Liver (tissue), 8 donors: ENCODE measurements at regions not wholly inside any gene's neighbourhood (a gene's known extent, or its start where the extent isn't known, plus 50 kb on each side); places are given as distances from the start of the nearest gene placed in this dataset.

ENCODE experiments used
- DNase-seq: peaks from one replicate; pipeline ENCODE4 v3.0.0-alpha.2; 2017; ENCODE audit warnings: low spot score
- H3K27ac ChIP-seq, 2 donors: one replicate each; pipeline ENCODE4 v1.7.0; 2013; ENCODE audit warnings: inconsistent platforms in 2 of 2, low read length in 2 of 2, control low read depth in 1 of 2, low read depth in 1 of 2, mild to moderate bottlenecking in 1 of 2
- H3K27me3 ChIP-seq, 4 donors: one replicate each; pipeline versions ENCODE4 v1.6.1 to v1.7.0; 2013; ENCODE audit warnings: low read length in 3 of 4, inconsistent platforms in 1 of 4, mild to moderate bottlenecking in 1 of 4, moderate library complexity in 1 of 4; ENCODE audit not compliant: control insufficient read depth in 4 of 4, insufficient read depth in 4 of 4
- H3K36me3 ChIP-seq, 4 donors: one replicate each; pipeline versions ENCODE4 v1.6.1 to v1.7.0; 2013; ENCODE audit warnings: low read length in 3 of 4, mild to moderate bottlenecking in 3 of 4, low read depth in 1 of 4, moderate library complexity in 1 of 4; ENCODE audit not compliant: control insufficient read depth in 4 of 4, insufficient read depth in 3 of 4
- H3K4me1 ChIP-seq, 4 donors: one replicate each; pipeline versions ENCODE4 v1.6.1 to v1.7.0; 2013; ENCODE audit warnings: low read length in 3 of 4, mild to moderate bottlenecking in 3 of 4, moderate library complexity in 1 of 4; ENCODE audit not compliant: control insufficient read depth in 4 of 4, insufficient read depth in 4 of 4
- H3K4me3 ChIP-seq, 3 donors: one replicate each; pipeline versions ENCODE4 v1.6.1 to v1.7.0; 2013; ENCODE audit warnings: low read length in 3 of 3, control low read depth in 1 of 3, low read depth in 1 of 3, mild to moderate bottlenecking in 1 of 3
- H3K9ac ChIP-seq, 2 donors: one replicate each; pipeline ENCODE4 v1.7.0; 2013; ENCODE audit warnings: low read length in 2 of 2, mild to moderate bottlenecking in 2 of 2, moderate library complexity in 2 of 2, control low read depth in 1 of 2, low read depth in 1 of 2
- H3K9me3 ChIP-seq, 4 donors: one replicate each; pipeline versions ENCODE4 v1.6.1 to v1.7.0; 2013; ENCODE audit warnings: low read length in 3 of 4; ENCODE audit not compliant: control insufficient read depth in 4 of 4
- EGR1 ChIP-seq, 2 donors: IDR thresholded peaks; 2 replicates each; pipeline ENCODE4 v1.6.1; 2016 to 2018; ENCODE audit warnings: antibody characterized with exemption in 2 of 2, low read depth in 2 of 2
- FOXA1 ChIP-seq: IDR thresholded peaks from 2 replicates; pipeline ENCODE4 v1.6.1; 2016; ENCODE audit warnings: antibody characterized with exemption
- FOXA2 ChIP-seq: IDR thresholded peaks from 2 replicates; pipeline ENCODE4 v1.6.1; 2016; ENCODE audit warnings: antibody characterized with exemption
- GABPA ChIP-seq, 2 donors: IDR thresholded peaks in 1 of 2; conservative IDR thresholded peaks in 1 of 2; 2 replicates each; pipeline ENCODE4 v1.6.1; 2016; ENCODE audit warnings: antibody characterized with exemption in 2 of 2, mild to moderate bottlenecking in 1 of 2, moderate library complexity in 1 of 2
- HNF4A ChIP-seq, 2 donors: conservative IDR thresholded peaks; 2 replicates each; pipeline ENCODE4 v1.6.1; 2016; ENCODE audit warnings: antibody characterized with exemption in 2 of 2, mild to moderate bottlenecking in 2 of 2
- HNF4G ChIP-seq: IDR thresholded peaks from 2 replicates; pipeline ENCODE4 v1.6.1; 2016; ENCODE audit warnings: antibody characterized with exemption
- JUND ChIP-seq, 2 donors: IDR thresholded peaks; 2 replicates each; pipeline ENCODE4 v1.6.1; 2016; ENCODE audit warnings: antibody characterized with exemption in 2 of 2
- NR2F2 ChIP-seq: IDR thresholded peaks from 2 replicates; pipeline ENCODE4 v1.6.1; 2016; ENCODE audit warnings: antibody characterized with exemption
- RAD21 ChIP-seq, 2 donors: IDR thresholded peaks; 2 replicates each; pipeline ENCODE4 v1.6.1; 2016; ENCODE audit warnings: antibody characterized with exemption in 2 of 2, mild to moderate bottlenecking in 2 of 2
- RXRA ChIP-seq, 2 donors: IDR thresholded peaks; 2 replicates each; pipeline ENCODE4 v1.6.1; 2017 to 2018; ENCODE audit warnings: antibody characterized with exemption in 2 of 2, mild to moderate bottlenecking in 1 of 2
- SP1 ChIP-seq: IDR thresholded peaks from 2 replicates; pipeline ENCODE4 v1.6.1; 2018; ENCODE audit warnings: antibody characterized with exemption, mild to moderate bottlenecking
- TAF1 ChIP-seq: conservative IDR thresholded peaks from 2 replicates; pipeline ENCODE4 v1.6.1; 2016; ENCODE audit warnings: antibody characterized with exemption, mild to moderate bottlenecking
- YY1 ChIP-seq: IDR thresholded peaks from 2 replicates; pipeline ENCODE4 v1.6.1; 2016; ENCODE audit warnings: antibody characterized with exemption, mild to moderate bottlenecking
- WGBS: extraction: QIAGEN DNeasy Blood & Tissue Kit; methylation state at CpG from one replicate; pipeline ENCODE4 v1.1.7; 2013; 5-methylcytosine and 5-hydroxymethylcytosine counted together
- TF ChIP-seq, protein P1 (sequence below): IDR thresholded peaks from 2 replicates; pipeline ENCODE4 v1.6.1; 2016; ENCODE audit warnings: antibody characterized with exemption
- TF ChIP-seq, protein P2 (sequence below): IDR thresholded peaks from 2 replicates; pipeline ENCODE4 v1.6.1; 2016; ENCODE audit warnings: antibody characterized with exemption
- TF ChIP-seq, protein P3 (sequence below): fragments of 150-350 bp; IDR thresholded peaks from 2 replicates; pipeline ENCODE4 v1.5.1; 2017; ENCODE audit warnings: improper control_type of control experiment, low read depth, low read length; ENCODE audit not compliant: missing input control
- TF ChIP-seq, protein P4 (sequence below): IDR thresholded peaks from 2 replicates; pipeline ENCODE4 v1.6.1; 2016; ENCODE audit warnings: antibody characterized with exemption
- TF ChIP-seq, protein P5 (sequence below): IDR thresholded peaks from 2 replicates; pipeline ENCODE4 v1.6.1; 2016; ENCODE audit warnings: antibody characterized with exemption, mild to moderate bottlenecking
- donor health status: healthy.
- donor health status: healthy.
- donor health status: healthy.
- donor health status: healthy.
- donor health status: healthy.

DNA sequence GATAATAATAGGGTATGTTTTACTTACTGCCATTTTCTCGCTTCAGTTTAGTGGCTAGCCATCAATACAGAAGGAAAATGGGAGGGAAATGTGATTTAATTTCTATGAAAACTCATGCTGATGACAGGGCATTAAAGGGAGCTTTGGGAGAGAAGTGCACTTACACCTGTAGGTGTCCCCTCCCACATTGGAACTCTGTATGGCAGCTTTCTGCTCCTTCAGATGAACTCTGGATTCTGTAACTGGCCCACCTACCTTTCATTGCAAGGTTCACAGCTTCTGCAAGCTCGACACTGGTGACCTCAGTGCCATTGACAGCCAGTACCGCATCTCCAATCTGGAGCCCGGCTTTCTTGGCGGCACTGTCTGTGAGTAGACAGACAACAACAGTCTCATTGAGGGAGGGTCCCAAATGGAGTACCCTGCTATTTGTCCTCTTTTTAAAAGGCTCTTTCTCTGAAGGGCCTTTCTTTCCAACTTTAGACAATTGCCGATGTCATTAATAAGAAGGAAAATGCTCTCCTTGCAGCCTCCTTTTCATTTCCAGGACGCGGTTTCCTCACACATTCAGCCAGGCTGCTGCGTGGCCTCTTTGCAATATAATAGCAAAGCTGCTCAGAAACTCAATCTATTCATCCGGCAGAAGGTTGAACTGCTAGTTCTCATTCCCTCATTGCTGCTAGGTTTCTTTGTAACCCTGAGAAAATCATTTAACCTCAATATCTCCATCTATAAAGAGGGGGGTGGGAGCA lies 63.6 kb downstream of the NUDT12 start:
- Histone ChIP-seq H3K27me3 (no peaks in the 10 kb centered on the region), H3K36me3 (no peaks in the 10 kb centered on the region), H3K4me1 (no peaks in the 10 kb centered on the region), H3K9me3 (no peaks in the 10 kb centered on the region), H3K4me3 (no peak overlapping the region), H3K9ac (no peak overlapping the region), H3K27ac (no peak overlapping the region)
- 84% methylated on average over 10 of the region's 10 CpGs for WGBS
- no peak for TF ChIP-seq FOXA1
- TF ChIP-seq TAF1: no peak
- no peak for TF ChIP-seq RAD21 (IDR thresholded peaks at IDR 0.05)
- no peak for DNase-seq

DNA sequence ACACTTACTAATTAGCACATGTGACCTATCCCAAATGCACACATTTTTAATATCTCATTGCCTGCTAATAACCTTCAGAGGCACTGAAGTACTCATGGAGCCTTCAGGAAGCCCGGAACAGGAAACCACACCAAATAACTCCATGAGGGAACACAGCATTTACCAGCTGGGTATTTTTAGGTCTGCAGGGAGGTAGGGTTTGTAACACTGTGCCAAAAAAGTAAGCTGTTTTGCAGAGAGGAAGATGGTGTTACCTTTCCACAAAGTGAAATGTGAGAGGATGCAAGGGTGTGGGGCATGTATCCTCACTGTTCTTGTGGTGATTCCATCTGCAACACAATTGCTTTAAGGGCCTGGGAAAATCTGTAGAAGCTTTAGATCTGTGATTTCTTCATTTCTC lies 64.4 kb downstream of the NUDT12 start:
- no peak for TF ChIP-seq HNF4A (conservative IDR thresholded peaks at IDR 0.05)
- TF ChIP-seq, protein P1, sequence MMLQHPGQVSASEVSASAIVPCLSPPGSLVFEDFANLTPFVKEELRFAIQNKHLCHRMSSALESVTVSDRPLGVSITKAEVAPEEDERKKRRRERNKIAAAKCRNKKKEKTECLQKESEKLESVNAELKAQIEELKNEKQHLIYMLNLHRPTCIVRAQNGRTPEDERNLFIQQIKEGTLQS: no peak
- no peak for TF ChIP-seq SP1
- no peak for TF ChIP-seq NR2F2
- no peak for TF ChIP-seq GABPA (IDR thresholded peaks at IDR 0.05 in 1 of 2, conservative IDR thresholded peaks at IDR 0.05 in 1 of 2)
- TF ChIP-seq JUND (IDR thresholded peaks at IDR 0.05): no peak
- TF ChIP-seq FOXA1: no peak
- TF ChIP-seq RAD21 (IDR thresholded peaks at IDR 0.05): no peak
- no peak for TF ChIP-seq EGR1 (IDR thresholded peaks at IDR 0.05; ENCODE audit: low read depth in 2 of 2)
- TF ChIP-seq, protein P2, sequence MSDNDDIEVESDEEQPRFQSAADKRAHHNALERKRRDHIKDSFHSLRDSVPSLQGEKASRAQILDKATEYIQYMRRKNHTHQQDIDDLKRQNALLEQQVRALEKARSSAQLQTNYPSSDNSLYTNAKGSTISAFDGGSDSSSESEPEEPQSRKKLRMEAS: no peak
- TF ChIP-seq, protein P3, sequence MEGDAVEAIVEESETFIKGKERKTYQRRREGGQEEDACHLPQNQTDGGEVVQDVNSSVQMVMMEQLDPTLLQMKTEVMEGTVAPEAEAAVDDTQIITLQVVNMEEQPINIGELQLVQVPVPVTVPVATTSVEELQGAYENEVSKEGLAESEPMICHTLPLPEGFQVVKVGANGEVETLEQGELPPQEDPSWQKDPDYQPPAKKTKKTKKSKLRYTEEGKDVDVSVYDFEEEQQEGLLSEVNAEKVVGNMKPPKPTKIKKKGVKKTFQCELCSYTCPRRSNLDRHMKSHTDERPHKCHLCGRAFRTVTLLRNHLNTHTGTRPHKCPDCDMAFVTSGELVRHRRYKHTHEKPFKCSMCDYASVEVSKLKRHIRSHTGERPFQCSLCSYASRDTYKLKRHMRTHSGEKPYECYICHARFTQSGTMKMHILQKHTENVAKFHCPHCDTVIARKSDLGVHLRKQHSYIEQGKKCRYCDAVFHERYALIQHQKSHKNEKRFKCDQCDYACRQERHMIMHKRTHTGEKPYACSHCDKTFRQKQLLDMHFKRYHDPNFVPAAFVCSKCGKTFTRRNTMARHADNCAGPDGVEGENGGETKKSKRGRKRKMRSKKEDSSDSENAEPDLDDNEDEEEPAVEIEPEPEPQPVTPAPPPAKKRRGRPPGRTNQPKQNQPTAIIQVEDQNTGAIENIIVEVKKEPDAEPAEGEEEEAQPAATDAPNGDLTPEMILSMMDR: no peak
- TF ChIP-seq HNF4G: no peak
- TF ChIP-seq, protein P4, sequence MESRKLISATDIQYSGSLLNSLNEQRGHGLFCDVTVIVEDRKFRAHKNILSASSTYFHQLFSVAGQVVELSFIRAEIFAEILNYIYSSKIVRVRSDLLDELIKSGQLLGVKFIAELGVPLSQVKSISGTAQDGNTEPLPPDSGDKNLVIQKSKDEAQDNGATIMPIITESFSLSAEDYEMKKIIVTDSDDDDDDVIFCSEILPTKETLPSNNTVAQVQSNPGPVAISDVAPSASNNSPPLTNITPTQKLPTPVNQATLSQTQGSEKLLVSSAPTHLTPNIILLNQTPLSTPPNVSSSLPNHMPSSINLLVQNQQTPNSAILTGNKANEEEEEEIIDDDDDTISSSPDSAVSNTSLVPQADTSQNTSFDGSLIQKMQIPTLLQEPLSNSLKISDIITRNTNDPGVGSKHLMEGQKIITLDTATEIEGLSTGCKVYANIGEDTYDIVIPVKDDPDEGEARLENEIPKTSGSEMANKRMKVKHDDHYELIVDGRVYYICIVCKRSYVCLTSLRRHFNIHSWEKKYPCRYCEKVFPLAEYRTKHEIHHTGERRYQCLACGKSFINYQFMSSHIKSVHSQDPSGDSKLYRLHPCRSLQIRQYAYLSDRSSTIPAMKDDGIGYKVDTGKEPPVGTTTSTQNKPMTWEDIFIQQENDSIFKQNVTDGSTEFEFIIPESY: no peak
- no peak for TF ChIP-seq RXRA (IDR thresholded peaks at IDR 0.05)
- no peak for TF ChIP-seq TAF1
- TF ChIP-seq YY1: no peak
- TF ChIP-seq FOXA2: no peak
- TF ChIP-seq, protein P5, sequence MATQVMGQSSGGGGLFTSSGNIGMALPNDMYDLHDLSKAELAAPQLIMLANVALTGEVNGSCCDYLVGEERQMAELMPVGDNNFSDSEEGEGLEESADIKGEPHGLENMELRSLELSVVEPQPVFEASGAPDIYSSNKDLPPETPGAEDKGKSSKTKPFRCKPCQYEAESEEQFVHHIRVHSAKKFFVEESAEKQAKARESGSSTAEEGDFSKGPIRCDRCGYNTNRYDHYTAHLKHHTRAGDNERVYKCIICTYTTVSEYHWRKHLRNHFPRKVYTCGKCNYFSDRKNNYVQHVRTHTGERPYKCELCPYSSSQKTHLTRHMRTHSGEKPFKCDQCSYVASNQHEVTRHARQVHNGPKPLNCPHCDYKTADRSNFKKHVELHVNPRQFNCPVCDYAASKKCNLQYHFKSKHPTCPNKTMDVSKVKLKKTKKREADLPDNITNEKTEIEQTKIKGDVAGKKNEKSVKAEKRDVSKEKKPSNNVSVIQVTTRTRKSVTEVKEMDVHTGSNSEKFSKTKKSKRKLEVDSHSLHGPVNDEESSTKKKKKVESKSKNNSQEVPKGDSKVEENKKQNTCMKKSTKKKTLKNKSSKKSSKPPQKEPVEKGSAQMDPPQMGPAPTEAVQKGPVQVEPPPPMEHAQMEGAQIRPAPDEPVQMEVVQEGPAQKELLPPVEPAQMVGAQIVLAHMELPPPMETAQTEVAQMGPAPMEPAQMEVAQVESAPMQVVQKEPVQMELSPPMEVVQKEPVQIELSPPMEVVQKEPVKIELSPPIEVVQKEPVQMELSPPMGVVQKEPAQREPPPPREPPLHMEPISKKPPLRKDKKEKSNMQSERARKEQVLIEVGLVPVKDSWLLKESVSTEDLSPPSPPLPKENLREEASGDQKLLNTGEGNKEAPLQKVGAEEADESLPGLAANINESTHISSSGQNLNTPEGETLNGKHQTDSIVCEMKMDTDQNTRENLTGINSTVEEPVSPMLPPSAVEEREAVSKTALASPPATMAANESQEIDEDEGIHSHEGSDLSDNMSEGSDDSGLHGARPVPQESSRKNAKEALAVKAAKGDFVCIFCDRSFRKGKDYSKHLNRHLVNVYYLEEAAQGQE: no peak
- no peak overlapping the region for H3K4me3 ChIP-seq
- no peaks in the 10 kb centered on the region for H3K9me3 ChIP-seq
- no peaks in the 10 kb centered on the region for H3K4me1 ChIP-seq
- no peaks in the 10 kb centered on the region for H3K36me3 ChIP-seq
- 60% methylated on average over 1 of the region's 1 CpG for WGBS
- no peak for DNase-seq
- no peak overlapping the region for H3K9ac ChIP-seq
- no peak overlapping the region for H3K27ac ChIP-seq
- no peaks in the 10 kb centered on the region for H3K27me3 ChIP-seq
